ENCODE measurements at regions not wholly inside any gene's neighbourhood (a gene's known extent, or its start where the extent isn't known, plus 50 kb on each side); places are given as distances from the start of the nearest gene placed in this dataset.

DNA sequence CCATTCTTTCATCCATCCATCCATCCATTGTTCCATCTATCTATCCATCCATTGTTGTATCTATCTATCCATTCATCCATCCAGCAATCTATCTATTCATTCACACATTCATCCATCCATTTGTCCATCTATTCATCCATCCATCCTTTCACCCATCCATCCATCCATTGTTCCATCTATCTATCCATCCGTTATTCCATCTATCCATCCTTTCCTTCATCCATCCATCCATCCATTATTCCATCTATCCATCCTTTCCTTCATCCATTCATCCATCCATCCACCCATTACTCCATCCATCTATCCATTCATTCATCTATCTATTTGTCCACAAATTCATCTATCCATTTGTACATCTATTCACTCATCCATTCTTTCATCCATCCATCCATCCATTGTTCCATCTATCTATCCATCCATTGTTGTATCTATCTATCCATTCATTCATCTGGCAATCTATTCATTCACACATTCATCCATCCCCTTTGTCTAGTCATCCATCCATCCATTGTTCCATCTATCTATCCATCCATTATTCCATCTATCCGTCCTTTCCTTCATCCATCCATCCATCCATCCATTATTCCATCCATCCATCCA, 65.9 kb upstream of the ANO1 start:
- no peak overlapping the region for H3K27ac ChIP-seq
- DNase-seq (ENCODE audit: low spot score), result no peak
- TF ChIP-seq, protein P1, sequence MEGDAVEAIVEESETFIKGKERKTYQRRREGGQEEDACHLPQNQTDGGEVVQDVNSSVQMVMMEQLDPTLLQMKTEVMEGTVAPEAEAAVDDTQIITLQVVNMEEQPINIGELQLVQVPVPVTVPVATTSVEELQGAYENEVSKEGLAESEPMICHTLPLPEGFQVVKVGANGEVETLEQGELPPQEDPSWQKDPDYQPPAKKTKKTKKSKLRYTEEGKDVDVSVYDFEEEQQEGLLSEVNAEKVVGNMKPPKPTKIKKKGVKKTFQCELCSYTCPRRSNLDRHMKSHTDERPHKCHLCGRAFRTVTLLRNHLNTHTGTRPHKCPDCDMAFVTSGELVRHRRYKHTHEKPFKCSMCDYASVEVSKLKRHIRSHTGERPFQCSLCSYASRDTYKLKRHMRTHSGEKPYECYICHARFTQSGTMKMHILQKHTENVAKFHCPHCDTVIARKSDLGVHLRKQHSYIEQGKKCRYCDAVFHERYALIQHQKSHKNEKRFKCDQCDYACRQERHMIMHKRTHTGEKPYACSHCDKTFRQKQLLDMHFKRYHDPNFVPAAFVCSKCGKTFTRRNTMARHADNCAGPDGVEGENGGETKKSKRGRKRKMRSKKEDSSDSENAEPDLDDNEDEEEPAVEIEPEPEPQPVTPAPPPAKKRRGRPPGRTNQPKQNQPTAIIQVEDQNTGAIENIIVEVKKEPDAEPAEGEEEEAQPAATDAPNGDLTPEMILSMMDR (conservative IDR thresholded peaks at IDR 0.05; ENCODE audit: low read depth), result no peak
- CTCF ChIA-PET, result no interaction called here
- POLR2A ChIA-PET (ENCODE audit: low non-redundant PET), result no interaction called here

DNA sequence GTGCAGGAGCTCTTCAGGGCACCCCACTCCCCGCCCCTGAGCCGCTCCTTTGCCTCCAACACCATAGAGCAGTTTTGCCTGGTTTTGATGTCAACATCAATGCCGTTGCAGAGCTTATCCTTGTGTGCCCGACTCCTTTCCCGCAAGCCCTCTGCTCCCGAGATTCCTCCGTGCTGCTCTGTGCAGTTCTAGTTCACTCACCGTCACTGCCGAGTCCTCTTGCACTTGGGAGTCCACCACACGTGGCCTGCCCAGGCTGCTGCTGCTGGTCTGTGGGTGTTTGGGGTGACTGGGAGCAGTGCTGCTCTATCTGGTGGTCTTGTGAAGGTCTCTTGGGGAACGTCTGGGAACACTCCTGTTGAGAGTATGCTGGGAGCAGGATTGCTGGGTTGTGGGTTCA, 63.8 kb upstream of the ANO1 start:
- ChIA-PET POLR2A (ENCODE audit: low non-redundant PET) (no interaction called here), CTCF (interaction anchor here (0.6 kb wide), 1 partner anchor 16 kb away, joined by 3 read pairs; no protein-coding TSS in a partner anchor)
- DNase-seq (ENCODE audit: low spot score), result no peak
- H3K27ac ChIP-seq, result no peak overlapping the region
- TF ChIP-seq, protein P1 (conservative IDR thresholded peaks at IDR 0.05; ENCODE audit: low read depth), result no peak

DNA sequence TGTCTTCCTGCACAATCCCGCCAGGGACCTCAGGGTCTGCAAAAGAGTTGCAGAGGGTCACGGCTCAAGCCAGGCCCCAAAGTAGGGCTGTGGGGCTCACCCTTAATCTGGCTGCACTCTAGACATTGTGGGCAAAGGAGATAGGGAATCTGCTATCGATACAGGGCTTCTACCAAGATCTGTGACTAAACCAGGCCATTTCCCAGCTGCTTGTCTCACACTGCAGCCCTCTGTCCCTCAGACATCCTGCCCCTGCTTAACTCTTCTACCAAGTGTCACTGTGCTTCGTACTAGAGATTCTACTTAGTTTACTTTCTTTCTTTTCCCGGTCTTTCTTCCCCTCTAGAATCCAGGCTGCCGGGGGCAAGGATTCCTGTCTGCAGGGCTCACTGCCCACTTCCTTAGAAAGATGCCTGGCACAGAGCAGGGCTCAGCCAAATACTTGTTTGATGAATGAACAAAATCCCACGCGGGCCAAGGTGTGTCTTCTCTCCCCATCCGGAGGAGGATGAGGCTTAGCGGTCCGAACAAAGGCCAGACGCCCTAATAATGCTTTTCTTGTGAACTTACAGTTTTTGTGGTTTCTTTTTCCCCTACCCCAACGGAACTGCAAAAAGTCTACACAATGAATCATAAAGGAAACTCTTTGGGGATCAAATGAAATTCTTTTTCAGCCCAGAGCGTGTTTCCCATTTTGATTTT, 61.3 kb upstream of the ANO1 start:
- TF ChIP-seq, protein P1 (conservative IDR thresholded peaks at IDR 0.05; ENCODE audit: low read depth), result no peak
- H3K27ac ChIP-seq, result peak overlapping the region; percentile 51; the same call in 1 of the 2 replicates
- DNase-seq (ENCODE audit: low spot score), result peak; percentile 76
- ChIA-PET POLR2A (ENCODE audit: low non-redundant PET) (no interaction called here), CTCF (no interaction called here)

DNA sequence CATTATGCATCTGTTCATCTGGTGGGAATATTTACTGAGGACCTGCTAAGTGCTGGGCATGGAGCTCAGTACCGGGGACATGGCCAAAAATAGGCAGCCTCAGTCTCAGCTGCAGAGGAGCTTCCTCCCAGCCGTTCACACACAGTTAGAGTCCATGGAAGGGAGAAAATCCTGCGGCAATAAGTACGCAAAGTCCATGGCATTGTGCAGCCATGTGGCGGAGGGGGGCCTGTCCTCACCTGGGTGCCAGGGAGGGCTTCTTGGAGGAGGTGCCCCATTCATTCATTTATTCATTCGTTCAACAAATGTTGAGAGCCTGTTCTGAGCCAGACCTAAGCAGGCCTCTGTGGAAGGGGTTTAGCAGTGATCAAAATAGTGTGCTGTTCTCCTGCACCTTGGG, 59.3 kb upstream of the ANO1 start:
- no peak overlapping the region for H3K27ac ChIP-seq
- DNase-seq (ENCODE audit: low spot score), result no peak
- TF ChIP-seq, protein P1 (conservative IDR thresholded peaks at IDR 0.05; ENCODE audit: low read depth), result no peak
- POLR2A ChIA-PET (ENCODE audit: low non-redundant PET), result no interaction called here
- CTCF ChIA-PET, result interaction anchor here (0.6 kb wide), 2 partner anchors 104 to 669 kb away, joined by 3 read pairs; no protein-coding TSS in a partner anchor

DNA sequence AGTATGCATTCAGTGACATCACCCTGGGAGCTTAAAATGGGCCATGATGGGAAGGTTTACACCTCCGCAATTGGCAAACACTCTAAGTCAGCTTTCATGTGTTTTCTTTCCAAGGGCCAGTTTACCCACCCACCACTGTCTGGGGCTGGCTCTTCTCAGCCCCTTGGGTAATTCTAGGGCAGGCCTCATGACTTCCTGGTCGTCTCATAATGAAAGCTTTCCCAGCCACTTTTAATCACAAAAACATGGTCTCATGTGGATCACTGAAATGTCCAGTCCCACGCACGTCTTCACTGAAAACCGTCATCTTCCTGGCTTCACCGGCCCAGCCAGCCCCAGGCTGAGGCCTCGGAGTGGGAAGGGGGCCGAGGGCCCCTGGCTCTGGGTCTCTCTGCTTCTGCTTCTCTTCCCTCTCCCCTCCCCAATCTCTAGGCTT, 58.5 kb upstream of the ANO1 start:
- ChIA-PET POLR2A (ENCODE audit: low non-redundant PET) (no interaction called here), CTCF (no interaction called here)
- DNase-seq (ENCODE audit: low spot score), result no peak
- TF ChIP-seq, protein P1 (conservative IDR thresholded peaks at IDR 0.05; ENCODE audit: low read depth), result no peak
- H3K27ac ChIP-seq, result no peak overlapping the region

DNA sequence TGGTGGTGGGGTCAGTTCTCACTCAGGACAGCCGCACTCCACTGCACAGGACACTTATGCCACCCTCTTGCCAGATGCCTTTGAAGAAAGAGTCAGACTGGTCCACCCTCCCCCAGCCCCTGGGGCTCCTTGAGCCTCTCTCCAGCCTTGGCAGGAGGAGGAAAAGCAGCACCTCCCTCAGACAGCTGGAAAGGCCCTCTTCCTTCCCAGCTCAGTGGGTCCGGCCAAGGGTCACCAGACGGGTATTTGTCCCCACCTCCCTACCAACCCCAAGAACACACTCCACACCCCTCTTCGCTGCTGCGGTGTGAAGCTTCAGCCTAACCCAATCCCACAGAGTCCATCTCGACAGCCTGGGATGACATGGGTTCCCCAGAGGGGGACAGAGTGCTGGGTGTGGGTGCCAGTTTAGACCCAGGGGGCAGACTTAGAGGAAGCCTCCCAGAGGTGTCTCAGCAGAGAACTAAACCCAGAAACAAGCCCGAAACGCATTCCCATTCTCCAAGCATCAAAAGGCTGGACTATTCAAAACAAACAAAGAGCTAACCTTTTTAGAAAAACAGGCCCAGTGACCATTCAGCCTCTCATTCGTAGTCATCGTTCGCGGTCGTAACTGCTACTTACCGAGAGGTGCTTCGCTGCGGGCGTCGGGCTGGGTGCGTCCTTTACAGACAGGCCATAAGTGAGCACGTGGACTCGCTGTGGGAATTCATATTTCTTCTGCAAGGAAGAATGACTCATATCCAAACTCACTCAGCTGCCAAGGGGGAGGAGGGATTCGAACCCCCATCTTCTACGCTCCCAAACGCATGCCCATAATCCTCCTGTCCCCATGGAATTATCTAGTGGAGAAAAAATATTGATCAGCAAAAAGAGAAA, 57.5 kb upstream of the ANO1 start:
- ChIA-PET POLR2A (ENCODE audit: low non-redundant PET) (no interaction called here), CTCF (no interaction called here)
- H3K27ac ChIP-seq, result no peak overlapping the region
- DNase-seq (ENCODE audit: low spot score), result no peak
- TF ChIP-seq, protein P1 (conservative IDR thresholded peaks at IDR 0.05; ENCODE audit: low read depth), result no peak
